ENCODE measurements at regions not wholly inside any gene's neighbourhood (a gene's known extent, or its start where the extent isn't known, plus 50 kb on each side); places are given as distances from the start of the nearest gene placed in this dataset.

DNA sequence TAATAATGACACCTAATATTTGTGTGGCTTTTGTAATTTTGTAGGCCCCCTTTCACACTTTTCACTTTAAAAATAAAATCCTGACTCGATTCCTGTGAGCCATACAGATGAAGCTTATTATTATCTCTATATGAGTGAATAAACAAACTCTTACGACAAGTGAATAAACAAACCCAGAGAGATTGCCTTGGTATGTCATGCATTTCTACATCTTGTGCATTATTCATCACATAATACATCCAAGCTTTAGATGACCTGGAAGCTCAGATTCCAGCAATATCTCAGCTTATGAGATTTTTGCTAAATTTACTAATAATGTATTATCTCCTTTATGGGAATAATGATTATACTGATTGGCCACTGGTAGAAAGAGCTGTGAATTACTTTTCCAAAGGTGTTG lies 248.2 kb downstream of the TBX18 start:
- ChIA-PET POLR2A (no interaction called here), CTCF (no interaction called here)
- DNase-seq (ENCODE audit: low read depth, low spot score) = no peak
- no peak for ATAC-seq
- Histone ChIP-seq H3K4me3 (ENCODE audit: low read depth in 2 of 2, low read length in 2 of 2) (no peak overlapping the region), H3K27me3 (ENCODE audit: control insufficient read depth, insufficient read depth, low read length) (no peaks in the 10 kb centered on the region), H3K4me1 (ENCODE audit: control insufficient read depth, insufficient read depth, low read length) (no peaks in the 10 kb centered on the region), H3K36me3 (ENCODE audit: control insufficient read depth, insufficient read depth, low read length) (no peaks in the 10 kb centered on the region), H3K9me3 (ENCODE audit: control insufficient read depth, insufficient read depth, low read depth, low read length) (no peaks in the 10 kb centered on the region), H3K27ac (ENCODE audit: low read length) (no peak overlapping the region)
- BruUV-seq (replicated peaks) = no TSS peak
- in situ Hi-C loops (cut with HindIII; ENCODE audit: low pct_unique_long_range_greater_than_20kb, low sequenced_read_pairs) = no loop called here
- TF ChIP-seq, protein P1, sequence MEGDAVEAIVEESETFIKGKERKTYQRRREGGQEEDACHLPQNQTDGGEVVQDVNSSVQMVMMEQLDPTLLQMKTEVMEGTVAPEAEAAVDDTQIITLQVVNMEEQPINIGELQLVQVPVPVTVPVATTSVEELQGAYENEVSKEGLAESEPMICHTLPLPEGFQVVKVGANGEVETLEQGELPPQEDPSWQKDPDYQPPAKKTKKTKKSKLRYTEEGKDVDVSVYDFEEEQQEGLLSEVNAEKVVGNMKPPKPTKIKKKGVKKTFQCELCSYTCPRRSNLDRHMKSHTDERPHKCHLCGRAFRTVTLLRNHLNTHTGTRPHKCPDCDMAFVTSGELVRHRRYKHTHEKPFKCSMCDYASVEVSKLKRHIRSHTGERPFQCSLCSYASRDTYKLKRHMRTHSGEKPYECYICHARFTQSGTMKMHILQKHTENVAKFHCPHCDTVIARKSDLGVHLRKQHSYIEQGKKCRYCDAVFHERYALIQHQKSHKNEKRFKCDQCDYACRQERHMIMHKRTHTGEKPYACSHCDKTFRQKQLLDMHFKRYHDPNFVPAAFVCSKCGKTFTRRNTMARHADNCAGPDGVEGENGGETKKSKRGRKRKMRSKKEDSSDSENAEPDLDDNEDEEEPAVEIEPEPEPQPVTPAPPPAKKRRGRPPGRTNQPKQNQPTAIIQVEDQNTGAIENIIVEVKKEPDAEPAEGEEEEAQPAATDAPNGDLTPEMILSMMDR (IDR thresholded peaks at IDR 0.05) = no peak
- intact Hi-C loops (cut with micrococcal nuclease; ENCODE audit: unreplicated experiment) = no loop called here

DNA sequence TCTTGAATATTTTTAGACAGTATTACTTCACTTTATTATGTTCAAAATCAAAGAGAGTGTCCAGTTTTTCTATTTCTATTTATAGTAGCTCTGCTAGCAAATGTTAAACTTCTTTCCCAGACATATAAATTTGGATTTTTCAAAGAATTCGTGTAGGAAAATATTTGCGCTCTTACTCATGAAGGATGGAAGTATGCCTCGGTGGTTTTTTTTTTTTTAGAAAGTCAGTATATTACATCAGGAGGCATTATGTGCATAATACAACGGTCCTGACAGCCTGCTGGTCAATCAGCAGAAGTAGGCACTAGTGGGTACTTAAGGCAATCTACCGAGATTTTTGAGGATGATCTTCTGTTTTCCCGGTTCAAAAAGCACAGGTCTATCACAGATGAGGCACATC lies 249.3 kb downstream of the TBX18 start:
- Histone ChIP-seq H3K4me1 (ENCODE audit: control insufficient read depth, insufficient read depth, low read length) (no peaks in the 10 kb centered on the region), H3K36me3 (ENCODE audit: control insufficient read depth, insufficient read depth, low read length) (no peaks in the 10 kb centered on the region), H3K27me3 (ENCODE audit: control insufficient read depth, insufficient read depth, low read length) (no peaks in the 10 kb centered on the region), H3K9me3 (ENCODE audit: control insufficient read depth, insufficient read depth, low read depth, low read length) (no peaks in the 10 kb centered on the region), H3K27ac (ENCODE audit: low read length) (no peak overlapping the region), H3K4me3 (ENCODE audit: low read depth in 2 of 2, low read length in 2 of 2) (no peak overlapping the region)
- DNase-seq (ENCODE audit: low read depth, low spot score) (no peak), ATAC-seq (no peak)
- ChIA-PET POLR2A (no interaction called here), CTCF (no interaction called here)
- in situ Hi-C loops (cut with HindIII; ENCODE audit: low pct_unique_long_range_greater_than_20kb, low sequenced_read_pairs) = no loop called here
- intact Hi-C loops (cut with micrococcal nuclease; ENCODE audit: unreplicated experiment) = no loop called here
- TF ChIP-seq TCF7L2 (IDR thresholded peaks at IDR 0.05; ENCODE audit: low read depth, low read length) = no peak
- TF ChIP-seq SIN3A (IDR thresholded peaks at IDR 0.05; ENCODE audit: borderline replicate concordance, insufficient read depth, low read depth, low read length) = no peak
- TF ChIP-seq POLR2AphosphoS5 (IDR thresholded peaks at IDR 0.05; ENCODE audit: low read depth, low read length) = no peak
- TF ChIP-seq, protein P1 (IDR thresholded peaks at IDR 0.05) = no peak
- TF ChIP-seq, protein P2, sequence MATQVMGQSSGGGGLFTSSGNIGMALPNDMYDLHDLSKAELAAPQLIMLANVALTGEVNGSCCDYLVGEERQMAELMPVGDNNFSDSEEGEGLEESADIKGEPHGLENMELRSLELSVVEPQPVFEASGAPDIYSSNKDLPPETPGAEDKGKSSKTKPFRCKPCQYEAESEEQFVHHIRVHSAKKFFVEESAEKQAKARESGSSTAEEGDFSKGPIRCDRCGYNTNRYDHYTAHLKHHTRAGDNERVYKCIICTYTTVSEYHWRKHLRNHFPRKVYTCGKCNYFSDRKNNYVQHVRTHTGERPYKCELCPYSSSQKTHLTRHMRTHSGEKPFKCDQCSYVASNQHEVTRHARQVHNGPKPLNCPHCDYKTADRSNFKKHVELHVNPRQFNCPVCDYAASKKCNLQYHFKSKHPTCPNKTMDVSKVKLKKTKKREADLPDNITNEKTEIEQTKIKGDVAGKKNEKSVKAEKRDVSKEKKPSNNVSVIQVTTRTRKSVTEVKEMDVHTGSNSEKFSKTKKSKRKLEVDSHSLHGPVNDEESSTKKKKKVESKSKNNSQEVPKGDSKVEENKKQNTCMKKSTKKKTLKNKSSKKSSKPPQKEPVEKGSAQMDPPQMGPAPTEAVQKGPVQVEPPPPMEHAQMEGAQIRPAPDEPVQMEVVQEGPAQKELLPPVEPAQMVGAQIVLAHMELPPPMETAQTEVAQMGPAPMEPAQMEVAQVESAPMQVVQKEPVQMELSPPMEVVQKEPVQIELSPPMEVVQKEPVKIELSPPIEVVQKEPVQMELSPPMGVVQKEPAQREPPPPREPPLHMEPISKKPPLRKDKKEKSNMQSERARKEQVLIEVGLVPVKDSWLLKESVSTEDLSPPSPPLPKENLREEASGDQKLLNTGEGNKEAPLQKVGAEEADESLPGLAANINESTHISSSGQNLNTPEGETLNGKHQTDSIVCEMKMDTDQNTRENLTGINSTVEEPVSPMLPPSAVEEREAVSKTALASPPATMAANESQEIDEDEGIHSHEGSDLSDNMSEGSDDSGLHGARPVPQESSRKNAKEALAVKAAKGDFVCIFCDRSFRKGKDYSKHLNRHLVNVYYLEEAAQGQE (IDR thresholded peaks at IDR 0.05; ENCODE audit: insufficient read depth in 1 of 2, low read depth in 2 of 2, low read length in 1 of 2) = no peak
- BruUV-seq (replicated peaks) = no TSS peak
